Ishikawa (cell line): ENCODE measurements at regions not wholly inside any gene's neighbourhood (a gene's known extent, or its start where the extent isn't known, plus 50 kb on each side); places are given as distances from the start of the nearest gene placed in this dataset.

Experiments
- CEBPB ChIP-seq: IDR thresholded peaks from 2 replicates; pipeline ENCODE4 v1.6.1; 2012
- EP300 ChIP-seq: IDR thresholded peaks from 2 replicates; pipeline ENCODE4 v1.6.1; 2012; ENCODE audit warnings: borderline replicate concordance
- RAD21 ChIP-seq: IDR thresholded peaks from 2 replicates; pipeline ENCODE4 v1.6.1; 2012; ENCODE audit warnings: low read depth
- USF1 ChIP-seq: IDR thresholded peaks from 2 replicates; pipeline ENCODE4 v1.6.1; 2012

GRCh38 chr11:98657711-98658110, 363.0 kb upstream of the CNTN5 start:
- TF ChIP-seq EP300 = no peak
- no peak for TF ChIP-seq RAD21
- TF ChIP-seq USF1 = no peak
- TF ChIP-seq CEBPB = no peak
